IPS DF 4.7 (cell line): ENCODE measurements at regions not wholly inside any gene's neighbourhood (a gene's known extent, or its start where the extent isn't known, plus 50 kb on each side); places are given as distances from the start of the nearest gene placed in this dataset.
"Not testable (repeated sequence)": the region's sequence is repeated elsewhere in the genome, so short reads cannot be mapped to it uniquely, and the experiment has no call there.

ENCODE experiments used
- DNase-seq: peaks from one replicate; pipeline ENCODE4 v3.0.0-alpha.2; 2013; ENCODE audit warnings: low spot score; ENCODE audit errors: extremely low read depth

- no peak for DNase-seq
Observed at GRCh38 chr13:73532987-73533510, 474.2 kb downstream of the KLF5 start.

GRCh38 chr13:73532582-73532981, 473.8 kb downstream of the KLF5 start:
- no peak for DNase-seq

- no peak for DNase-seq
Observed at GRCh38 chr13:73531014-73531413, 472.2 kb downstream of the KLF5 start.

- no peak for DNase-seq
Observed at GRCh38 chr13:73522937-73523336, 464.1 kb downstream of the KLF5 start.

GRCh38 chr13:73521985-73522524, 463.2 kb downstream of the KLF5 start:
- DNase-seq = no peak

- DNase-seq = no peak
Observed at GRCh38 chr13:73521290-73521624, 462.5 kb downstream of the KLF5 start.

- no peak for DNase-seq
Observed at GRCh38 chr13:73520566-73521289, 461.9 kb downstream of the KLF5 start.

- DNase-seq = not testable (repeated sequence)
Observed at GRCh38 chr13:73520135-73520534, 461.3 kb downstream of the KLF5 start.

- DNase-seq = no peak
Observed at GRCh38 chr13:73519396-73520116, 460.8 kb downstream of the KLF5 start.

GRCh38 chr13:73517766-73518165, 459.0 kb downstream of the KLF5 start:
- DNase-seq = no peak

- DNase-seq = no peak
Observed at GRCh38 chr13:73516731-73517130, 457.9 kb downstream of the KLF5 start.

GRCh38 chr13:73514208-73514607, 455.4 kb downstream of the KLF5 start:
- no peak for DNase-seq

- no peak for DNase-seq
Observed at GRCh38 chr13:73513751-73514150, 454.9 kb downstream of the KLF5 start.

- DNase-seq = no peak
Observed at GRCh38 chr13:73508841-73509240, 450.0 kb downstream of the KLF5 start.

- DNase-seq = no peak
Observed at GRCh38 chr13:73505376-73505890, 446.6 kb downstream of the KLF5 start.

- no peak for DNase-seq
Observed at GRCh38 chr13:73499695-73500094, 440.9 kb downstream of the KLF5 start.

GRCh38 chr13:73497430-73497829, 438.6 kb downstream of the KLF5 start:
- DNase-seq = no peak

- no peak for DNase-seq
Observed at GRCh38 chr13:73496711-73497110, 437.9 kb downstream of the KLF5 start.

GRCh38 chr13:73492811-73493210, 434.0 kb downstream of the KLF5 start:
- DNase-seq = no peak

GRCh38 chr13:73482556-73482955, 423.8 kb downstream of the KLF5 start:
- DNase-seq = no peak

GRCh38 chr13:73481886-73482445, 423.2 kb downstream of the KLF5 start:
- DNase-seq = no peak
